ENCODE measurements at regions not wholly inside any gene's neighbourhood (a gene's known extent, or its start where the extent isn't known, plus 50 kb on each side); places are given as distances from the start of the nearest gene placed in this dataset. TPM values are rescaled to one million over a fixed set of nuclear protein-coding genes. Genes with fewer than 3 reads are reported as not detected.

Small RNA genes in the stretch of these regions (small RNA-seq; reads per million reads assigned to genes)
- not detected for gene RF00019

All from hematopoietic multipotent progenitor cell (in vitro differentiated cells).